Vagina (tissue), 2 donors: ENCODE measurements at regions not wholly inside any gene's neighbourhood (a gene's known extent, or its start where the extent isn't known, plus 50 kb on each side); places are given as distances from the start of the nearest gene placed in this dataset.

Experiments used
- POLR2AphosphoS5 ChIP-seq, 2 donors: sonication (generic); formaldehyde crosslinking; IDR thresholded peaks; one replicate each; pipeline ENCODE4 v1.9.0; 2017; ENCODE audit warnings: antibody characterized with exemption in 2 of 2, mild to moderate bottlenecking in 2 of 2, low read depth in 1 of 2; ENCODE audit not compliant: insufficient read depth in 1 of 2
- TF ChIP-seq, protein P1 (sequence below), 3 experiments: fragments of 450-650 bp in 2 of 3; fragments of 200-600 bp in 1 of 3; sonication (generic) in 1 of 3; IDR thresholded peaks; one replicate each; pipeline ENCODE4 v1.5.1; 2017 to 2019; ENCODE audit warnings: antibody characterized with exemption in 3 of 3, mild to moderate bottlenecking in 2 of 3, moderate library complexity in 2 of 3

DNA sequence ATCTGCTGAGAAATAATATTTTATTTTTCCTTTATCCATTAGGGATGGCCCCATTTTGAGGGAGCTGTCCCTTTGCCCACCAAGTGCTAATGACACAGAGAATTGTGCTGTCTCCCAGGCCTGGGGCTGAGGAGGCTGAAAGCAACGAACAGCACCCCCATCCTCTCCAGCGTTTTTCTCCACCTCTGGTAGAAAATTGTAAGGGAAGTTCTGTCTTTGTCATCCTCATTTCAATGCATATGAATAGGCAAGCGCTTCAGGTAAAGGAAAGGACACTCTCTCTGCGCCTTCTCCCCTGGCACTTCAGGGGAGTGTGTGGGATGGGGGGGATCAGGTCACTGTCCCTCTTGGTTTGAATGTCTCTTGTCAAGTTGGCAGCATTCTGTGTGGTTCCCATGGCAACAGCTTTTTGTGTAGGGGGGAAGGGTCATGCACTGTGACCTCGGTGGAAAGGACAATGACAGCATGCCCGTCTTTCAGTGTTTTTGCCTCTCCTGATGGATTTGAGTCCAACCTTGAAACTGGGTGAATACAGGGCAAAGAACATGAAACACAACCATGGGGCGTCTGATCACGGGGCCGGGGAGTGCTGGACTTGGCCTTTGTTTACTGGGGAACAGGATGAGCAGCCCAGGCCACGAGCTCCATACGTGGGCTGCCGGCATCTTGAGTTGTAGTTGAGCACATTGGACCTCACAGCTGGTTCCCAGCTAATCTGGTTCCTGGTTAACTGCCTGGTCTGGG is 230.2 kb downstream of the VRK1 start:
- TF ChIP-seq, protein P1, sequence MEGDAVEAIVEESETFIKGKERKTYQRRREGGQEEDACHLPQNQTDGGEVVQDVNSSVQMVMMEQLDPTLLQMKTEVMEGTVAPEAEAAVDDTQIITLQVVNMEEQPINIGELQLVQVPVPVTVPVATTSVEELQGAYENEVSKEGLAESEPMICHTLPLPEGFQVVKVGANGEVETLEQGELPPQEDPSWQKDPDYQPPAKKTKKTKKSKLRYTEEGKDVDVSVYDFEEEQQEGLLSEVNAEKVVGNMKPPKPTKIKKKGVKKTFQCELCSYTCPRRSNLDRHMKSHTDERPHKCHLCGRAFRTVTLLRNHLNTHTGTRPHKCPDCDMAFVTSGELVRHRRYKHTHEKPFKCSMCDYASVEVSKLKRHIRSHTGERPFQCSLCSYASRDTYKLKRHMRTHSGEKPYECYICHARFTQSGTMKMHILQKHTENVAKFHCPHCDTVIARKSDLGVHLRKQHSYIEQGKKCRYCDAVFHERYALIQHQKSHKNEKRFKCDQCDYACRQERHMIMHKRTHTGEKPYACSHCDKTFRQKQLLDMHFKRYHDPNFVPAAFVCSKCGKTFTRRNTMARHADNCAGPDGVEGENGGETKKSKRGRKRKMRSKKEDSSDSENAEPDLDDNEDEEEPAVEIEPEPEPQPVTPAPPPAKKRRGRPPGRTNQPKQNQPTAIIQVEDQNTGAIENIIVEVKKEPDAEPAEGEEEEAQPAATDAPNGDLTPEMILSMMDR (IDR thresholded peaks at IDR 0.05), result no peak
- TF ChIP-seq POLR2AphosphoS5 (IDR thresholded peaks at IDR 0.05; ENCODE audit: insufficient read depth in 1 of 2, low read depth in 1 of 2), result no peak
